ENCODE measurements at regions not wholly inside any gene's neighbourhood (a gene's known extent, or its start where the extent isn't known, plus 50 kb on each side); places are given as distances from the start of the nearest gene placed in this dataset.

- H3K36me3 ChIP-seq: no peaks in the 10 kb centered on the region
- no peaks in the 10 kb centered on the region for H3K9me3 ChIP-seq (ENCODE audit: severe bottlenecking)
- H3K4me3 ChIP-seq (ENCODE audit: low read depth, low read length): no peak overlapping the region
- H3K27ac ChIP-seq: no peak overlapping the region
- no peak for TF ChIP-seq CTCF (IDR thresholded peaks at IDR 0.05; ENCODE audit: low read depth, low read length)
- no peaks in the 10 kb centered on the region for H3K27me3 ChIP-seq (ENCODE audit: insufficient read depth, low read depth, severe bottlenecking)
- no peak for DNase-seq
Observed at GRCh38 chr2:47266939-47267710, 90.8 kb upstream of the CALM2 start.

DNA sequence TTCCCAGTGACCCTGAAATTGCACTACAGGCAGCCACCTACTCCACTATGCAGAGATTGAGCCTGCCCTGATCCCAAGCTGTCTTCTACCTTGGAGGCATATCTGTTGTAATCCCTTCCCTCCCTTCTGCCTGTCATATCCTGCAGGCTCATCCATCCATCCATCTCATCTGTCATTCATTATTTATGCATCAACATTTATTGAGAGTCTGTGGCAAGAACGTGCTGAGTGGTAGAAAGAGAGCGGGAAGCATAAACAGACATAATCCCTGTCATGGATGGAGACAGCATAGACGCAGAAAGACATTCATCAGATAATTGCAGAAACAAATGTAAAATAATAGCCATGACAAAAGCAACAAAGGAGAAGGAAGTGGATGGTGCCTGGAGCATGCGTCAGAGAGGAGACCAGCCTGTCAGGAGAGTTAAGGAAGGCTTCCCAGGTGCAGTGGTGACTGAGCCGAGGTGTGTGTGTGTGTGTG, 89.5 kb upstream of the CALM2 start:
- H3K27ac ChIP-seq: peak overlapping the region; percentile 48
- TF ChIP-seq CTCF (IDR thresholded peaks at IDR 0.05; ENCODE audit: low read depth, low read length): no peak
- H3K27me3 ChIP-seq (ENCODE audit: insufficient read depth, low read depth, severe bottlenecking): no peaks in the 10 kb centered on the region
- DNase-seq: peak; percentile 73
- no peaks in the 10 kb centered on the region for H3K9me3 ChIP-seq (ENCODE audit: severe bottlenecking)
- no peaks in the 10 kb centered on the region for H3K36me3 ChIP-seq
- no peak overlapping the region for H3K4me3 ChIP-seq (ENCODE audit: low read depth, low read length)

DNA sequence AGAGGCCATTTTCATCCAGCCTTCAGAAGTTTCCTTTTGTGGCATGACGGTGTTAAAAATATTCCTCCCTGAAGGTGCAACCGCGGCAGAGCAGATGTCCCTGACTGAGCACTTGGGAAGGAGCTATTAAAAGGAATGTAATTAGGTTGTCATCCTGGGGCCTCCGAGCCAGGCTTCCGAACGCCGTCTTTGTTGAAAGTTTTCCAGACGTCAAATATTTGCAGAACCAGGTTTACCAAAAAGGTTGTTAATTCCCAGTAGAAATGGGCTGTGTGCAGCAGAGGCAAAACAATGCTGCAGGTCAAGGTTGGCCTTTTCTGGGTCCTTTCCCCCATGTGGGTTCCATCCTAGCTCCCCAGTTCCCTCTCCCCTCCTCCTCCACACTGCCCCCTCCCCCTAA, 88.8 kb upstream of the CALM2 start:
- Histone ChIP-seq H3K27me3 (ENCODE audit: insufficient read depth, low read depth, severe bottlenecking) (no peaks in the 10 kb centered on the region), H3K4me3 (ENCODE audit: low read depth, low read length) (no peak overlapping the region), H3K27ac (peak overlapping the region; percentile 48), H3K9me3 (ENCODE audit: severe bottlenecking) (no peaks in the 10 kb centered on the region), H3K36me3 (no peaks in the 10 kb centered on the region)
- no peak for DNase-seq
- no peak for TF ChIP-seq CTCF (IDR thresholded peaks at IDR 0.05; ENCODE audit: low read depth, low read length)

DNA sequence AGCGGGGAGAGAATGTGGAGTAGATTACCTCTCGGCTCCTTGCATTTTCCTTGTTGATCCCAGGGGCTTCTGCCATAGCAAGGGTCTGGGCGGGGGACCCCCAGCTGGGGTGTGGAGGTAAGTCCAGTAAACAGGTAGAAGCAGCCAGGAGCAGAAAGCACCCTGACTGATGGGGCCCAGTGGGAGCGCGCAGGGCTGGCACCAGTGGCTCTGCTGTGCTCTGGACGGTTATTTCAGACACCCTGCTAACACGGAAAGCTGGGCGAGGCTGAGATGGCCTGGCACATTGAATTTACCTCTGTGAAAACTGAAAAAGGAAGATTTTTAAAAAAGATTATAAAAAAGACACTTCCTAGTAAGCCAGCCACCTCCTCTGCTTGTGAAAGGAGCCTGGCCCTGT, 88.4 kb upstream of the CALM2 start:
- no peaks in the 10 kb centered on the region for H3K36me3 ChIP-seq

GRCh38 chr2:47264143-47264542, 87.8 kb upstream of the CALM2 start:
- no peaks in the 10 kb centered on the region for H3K27me3 ChIP-seq (ENCODE audit: insufficient read depth, low read depth, severe bottlenecking)
- TF ChIP-seq CTCF (IDR thresholded peaks at IDR 0.05; ENCODE audit: low read depth, low read length): peak; percentile 11; the same call in 1 of the 2 replicates
- H3K27ac ChIP-seq: no peak overlapping the region
- no peaks in the 10 kb centered on the region for H3K36me3 ChIP-seq
- DNase-seq: no peak
- no peak overlapping the region for H3K4me3 ChIP-seq (ENCODE audit: low read depth, low read length)
- H3K9me3 ChIP-seq (ENCODE audit: severe bottlenecking): no peaks in the 10 kb centered on the region

More for the DNA sequence above, 88.4 kb upstream of the CALM2 start:
- DNase-seq: no peak
- peak overlapping the region; percentile 48 for H3K27ac ChIP-seq
- no peaks in the 10 kb centered on the region for H3K27me3 ChIP-seq (ENCODE audit: insufficient read depth, low read depth, severe bottlenecking)
- no peak for TF ChIP-seq CTCF (IDR thresholded peaks at IDR 0.05; ENCODE audit: low read depth, low read length)
- no peak overlapping the region for H3K4me3 ChIP-seq (ENCODE audit: low read depth, low read length)
- H3K9me3 ChIP-seq (ENCODE audit: severe bottlenecking): no peaks in the 10 kb centered on the region

DNA sequence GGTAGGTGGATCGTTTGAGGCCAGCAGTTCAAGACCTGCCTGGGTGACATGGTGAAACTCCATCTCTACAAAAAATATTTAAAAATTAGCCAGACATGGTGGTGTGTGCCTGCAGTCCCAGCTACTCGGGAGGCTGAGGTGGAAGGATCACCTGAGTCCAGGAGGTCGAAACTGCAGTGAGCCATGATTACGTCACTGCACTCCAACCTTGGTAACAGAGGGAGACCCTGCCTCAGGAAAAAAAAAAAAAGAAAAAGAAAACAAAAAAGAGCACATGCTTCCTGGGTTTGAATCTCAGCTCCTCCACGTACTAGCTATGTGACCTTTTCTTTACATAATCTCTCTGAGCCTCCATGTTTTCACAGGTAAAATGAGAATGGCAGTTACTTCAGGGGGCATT, 86.3 kb upstream of the CALM2 start:
- DNase-seq: no peak
- H3K27me3 ChIP-seq (ENCODE audit: insufficient read depth, low read depth, severe bottlenecking): no peaks in the 10 kb centered on the region
- H3K9me3 ChIP-seq (ENCODE audit: severe bottlenecking): no peaks in the 10 kb centered on the region
- no peaks in the 10 kb centered on the region for H3K36me3 ChIP-seq
- no peak overlapping the region for H3K4me3 ChIP-seq (ENCODE audit: low read depth, low read length)
- no peak overlapping the region for H3K27ac ChIP-seq
- no peak for TF ChIP-seq CTCF (IDR thresholded peaks at IDR 0.05; ENCODE audit: low read depth, low read length)
